SK-MEL-5 (cell line): ENCODE measurements at regions not wholly inside any gene's neighbourhood (a gene's known extent, or its start where the extent isn't known, plus 50 kb on each side); places are given as distances from the start of the nearest gene placed in this dataset.

Source experiments
- DNase-seq: peaks from one replicate; pipeline ENCODE4 v3.0.0-alpha.2; 2016; ENCODE audit warnings: low read depth, low spot score
- in situ Hi-C: cut with HindIII; loops from 2 replicates; pipeline ENCODE4 v1.10.0; 2016; ENCODE audit warnings: low sequenced_read_pairs, high pct_unique_total_duplicates, low pct_unique_long_range_greater_than_20kb

DNA sequence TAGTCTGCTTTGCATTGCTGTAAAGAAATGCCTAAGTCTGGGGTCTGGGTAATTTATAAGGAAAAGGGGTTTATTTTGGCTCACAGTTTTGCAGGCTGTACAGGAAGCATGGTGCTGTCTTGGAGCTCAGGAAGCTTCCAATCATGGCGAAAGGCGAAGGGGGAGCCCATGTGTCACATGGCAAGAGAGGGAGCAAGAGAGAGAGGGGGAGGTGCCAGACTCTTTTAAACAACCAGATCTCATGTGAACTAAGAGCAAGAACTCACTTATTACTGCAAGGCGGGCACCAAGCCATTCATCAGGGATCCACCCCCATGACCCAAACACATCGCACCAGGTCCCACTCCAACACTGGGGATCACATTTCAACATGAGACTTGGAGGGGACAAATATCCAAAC, 148.2 kb upstream of the HS3ST2 start:
- no peak for DNase-seq
- in situ Hi-C loops = no loop called here

DNA sequence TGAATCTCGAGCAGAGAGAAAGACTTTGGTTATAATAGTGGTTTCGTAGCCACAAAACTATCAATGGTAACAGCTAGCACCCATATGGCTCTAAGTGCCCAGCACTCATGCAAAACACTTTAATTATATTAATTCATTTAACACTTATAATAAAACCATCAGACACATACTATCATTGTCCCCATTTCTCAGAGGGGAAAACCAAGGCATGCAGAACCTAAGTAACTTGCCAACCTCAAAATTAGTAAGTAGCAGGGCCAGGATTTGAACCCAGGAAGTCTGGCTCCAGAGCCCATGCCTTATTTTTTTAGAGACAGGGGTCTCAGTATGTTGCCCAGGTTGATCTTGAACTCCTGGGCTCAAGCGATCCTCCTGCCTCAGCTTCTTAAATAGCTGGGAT, 145.6 kb upstream of the HS3ST2 start:
- in situ Hi-C loops = no loop called here
- no peak for DNase-seq

DNA sequence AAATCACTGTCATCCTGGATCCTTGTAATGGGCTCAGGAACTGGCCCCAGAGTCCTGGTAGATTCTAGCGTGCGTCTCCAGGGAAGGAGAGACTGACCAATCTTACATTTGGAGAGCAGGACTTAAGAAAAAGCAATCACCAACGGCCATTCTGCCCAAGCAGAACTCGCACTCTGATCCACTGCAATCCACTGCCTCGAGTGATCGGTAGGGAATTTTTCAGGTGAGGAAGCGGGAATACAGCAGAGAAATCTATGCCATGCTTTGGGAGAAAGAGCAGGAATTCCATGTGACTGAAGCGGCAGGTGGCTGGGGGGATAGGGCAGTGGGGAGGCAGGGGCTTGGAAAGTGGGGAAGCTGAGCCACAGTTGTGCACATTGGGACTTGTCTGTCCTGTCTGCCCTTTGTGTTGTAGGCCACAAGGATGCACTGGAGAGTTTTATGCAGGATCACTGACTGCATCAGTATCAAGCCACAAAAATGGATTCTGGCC, 143.9 kb upstream of the HS3ST2 start:
- in situ Hi-C loops = no loop called here
- DNase-seq = no peak

DNA sequence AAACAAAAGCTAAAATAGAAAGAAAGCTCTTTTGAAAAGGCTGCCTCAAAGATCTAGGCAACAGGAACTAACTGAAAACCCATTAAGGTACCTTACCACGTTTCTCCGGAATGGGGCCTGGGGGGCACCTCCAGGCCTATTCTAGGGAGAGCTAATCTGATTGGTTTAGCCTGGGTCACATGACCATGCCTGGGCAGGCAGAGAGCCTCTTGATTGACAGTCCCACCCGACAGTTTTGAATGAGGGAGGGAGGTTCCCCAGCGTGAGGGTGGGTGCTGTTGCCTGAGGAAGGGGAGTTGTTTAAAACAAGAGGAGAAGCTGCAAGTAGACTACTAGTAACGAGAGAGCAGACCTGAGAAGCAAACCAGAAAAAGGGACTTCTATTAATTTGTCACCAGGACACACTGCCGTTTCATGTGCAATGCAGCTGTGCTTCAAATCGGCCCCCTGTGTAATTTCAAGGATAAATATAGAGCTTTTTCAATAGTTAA, 143.4 kb upstream of the HS3ST2 start:
- in situ Hi-C loops = no loop called here
- DNase-seq = peak; percentile 47

DNA sequence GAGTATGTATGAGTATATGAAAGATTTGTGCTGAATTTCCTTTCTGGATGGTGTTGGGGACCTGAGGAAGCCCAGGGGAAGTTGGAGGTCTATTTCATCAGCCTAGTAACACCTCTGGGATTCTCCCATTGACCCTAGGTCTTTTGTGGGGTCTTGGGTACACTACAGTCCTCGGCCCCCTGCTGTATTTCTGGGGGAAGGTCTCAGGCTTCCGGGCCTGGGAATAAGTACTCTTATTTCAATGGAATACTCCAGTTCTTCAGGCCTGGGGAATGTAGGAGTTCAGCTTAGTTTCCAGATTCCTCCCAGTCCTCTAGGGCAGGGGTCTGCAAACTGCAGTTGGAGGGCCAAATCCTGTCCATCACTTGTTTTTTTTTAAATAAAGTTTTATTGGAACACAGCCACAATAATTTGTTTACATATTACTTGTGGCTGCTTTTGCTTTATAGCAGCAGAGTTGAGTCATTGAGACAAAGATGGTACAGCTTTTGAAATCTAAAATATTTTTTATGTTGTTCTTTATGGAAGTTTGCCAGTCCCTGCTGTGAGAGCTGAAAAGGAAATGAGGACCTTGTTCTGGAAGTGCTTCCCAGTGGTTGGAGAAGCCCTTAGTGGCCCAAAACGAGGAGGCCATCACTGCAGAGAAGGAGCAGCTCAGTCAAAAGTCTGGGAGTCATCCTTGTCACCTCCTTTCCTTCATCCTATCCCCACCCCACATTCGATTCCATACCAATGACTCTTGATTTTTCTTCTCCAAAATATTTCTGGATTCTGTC, 142.5 kb upstream of the HS3ST2 start:
- no peak for DNase-seq

DNA sequence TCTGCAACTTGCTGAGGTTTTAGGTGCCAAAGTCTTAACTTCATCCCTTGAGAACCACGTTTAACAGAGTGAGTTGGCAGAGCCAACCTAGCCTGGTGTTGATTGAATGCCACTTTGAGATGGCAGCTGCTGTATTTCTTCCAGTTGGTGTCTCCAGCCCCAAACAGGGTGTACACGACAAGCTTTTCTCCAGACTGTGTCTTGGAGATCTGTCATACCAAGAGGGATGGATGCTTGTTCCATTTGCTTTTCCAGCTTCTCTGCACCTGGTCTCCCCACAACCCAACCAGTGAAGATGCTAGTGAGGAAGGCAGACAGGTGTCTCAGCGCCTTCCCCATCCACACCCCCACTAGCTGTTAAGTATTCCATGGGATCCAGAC, 141.1 kb upstream of the HS3ST2 start:
- DNase-seq = no peak
- in situ Hi-C loops = no loop called here

More for the DNA sequence above, 142.5 kb upstream of the HS3ST2 start:
- in situ Hi-C loops = no loop called here

DNA sequence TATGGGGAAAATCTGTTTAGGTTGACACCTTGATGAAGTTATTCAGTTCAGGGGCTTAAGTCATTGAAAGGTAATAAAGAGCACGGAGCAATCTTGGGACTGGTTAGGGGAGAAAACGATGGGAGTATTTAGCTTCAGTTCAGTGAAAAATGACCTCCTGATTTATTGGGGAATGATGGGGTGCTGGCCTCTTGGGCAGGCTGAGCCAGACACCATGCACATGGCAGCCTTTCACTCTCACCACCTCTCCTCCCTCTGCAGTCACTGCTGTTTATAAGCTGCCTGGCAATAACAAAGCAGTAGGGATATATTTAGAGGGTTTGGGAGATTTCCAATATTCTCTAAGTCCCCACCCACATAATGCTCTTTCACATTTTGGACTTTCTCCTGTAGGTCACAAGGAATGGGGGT, 140.5 kb upstream of the HS3ST2 start:
- no peak for DNase-seq
- in situ Hi-C loops = no loop called here

DNA sequence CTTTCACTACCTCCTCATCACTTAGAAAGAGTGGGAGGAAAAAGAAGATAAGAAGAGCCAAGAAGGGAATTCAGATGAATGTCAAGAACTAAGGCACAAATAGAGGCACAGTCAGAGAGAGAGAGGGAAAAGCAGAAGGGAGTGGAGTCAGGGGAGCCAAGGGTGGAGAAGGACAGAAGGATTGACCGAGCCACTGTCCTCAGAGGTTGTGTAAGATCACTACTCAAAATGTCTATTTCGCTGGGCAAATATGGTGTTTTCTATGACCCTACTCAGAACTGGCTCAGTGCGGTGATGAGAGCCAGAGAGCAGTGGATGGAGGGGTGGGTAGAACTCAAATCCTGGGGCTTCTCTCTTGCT, 139.2 kb upstream of the HS3ST2 start:
- no peak for DNase-seq
- in situ Hi-C loops = no loop called here

DNA sequence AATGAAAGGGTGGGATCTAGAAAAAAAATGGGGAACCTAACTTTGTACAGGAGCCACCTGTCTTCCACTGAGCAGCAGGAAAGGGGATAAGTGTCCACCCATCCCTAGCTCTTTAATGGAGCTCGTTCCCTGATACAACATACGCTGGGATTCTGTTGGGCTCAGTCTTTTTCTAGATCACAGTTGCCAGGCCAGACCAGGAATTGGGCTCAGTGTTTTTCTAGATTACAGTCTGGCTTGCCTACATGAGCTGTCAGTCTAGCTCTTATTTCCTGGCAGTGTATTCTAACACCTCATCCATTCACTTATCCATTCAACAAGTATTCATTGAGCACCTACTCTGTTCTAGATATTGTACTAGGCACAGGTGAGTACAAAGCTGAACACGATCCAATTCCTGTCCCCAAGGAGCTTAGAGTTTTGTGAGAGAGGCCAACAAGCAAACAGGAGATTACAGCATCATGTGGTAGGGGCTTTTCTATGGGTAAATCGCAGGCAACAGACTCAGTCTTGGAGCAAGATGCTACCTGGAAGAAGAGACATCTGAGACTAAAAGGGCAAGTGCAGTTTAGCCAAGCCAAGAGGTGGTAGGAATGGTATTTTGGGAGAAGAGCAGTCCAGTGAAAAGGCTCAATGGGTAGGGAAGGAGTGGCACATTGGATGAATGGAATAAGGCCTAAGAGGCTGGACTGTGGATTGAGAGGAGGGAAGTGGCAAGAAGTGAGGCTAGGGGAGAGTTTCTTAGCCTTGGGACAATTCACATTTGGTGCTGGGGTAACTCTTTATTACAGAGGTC, 138.0 kb upstream of the HS3ST2 start:
- in situ Hi-C loops = no loop called here
- no peak for DNase-seq

DNA sequence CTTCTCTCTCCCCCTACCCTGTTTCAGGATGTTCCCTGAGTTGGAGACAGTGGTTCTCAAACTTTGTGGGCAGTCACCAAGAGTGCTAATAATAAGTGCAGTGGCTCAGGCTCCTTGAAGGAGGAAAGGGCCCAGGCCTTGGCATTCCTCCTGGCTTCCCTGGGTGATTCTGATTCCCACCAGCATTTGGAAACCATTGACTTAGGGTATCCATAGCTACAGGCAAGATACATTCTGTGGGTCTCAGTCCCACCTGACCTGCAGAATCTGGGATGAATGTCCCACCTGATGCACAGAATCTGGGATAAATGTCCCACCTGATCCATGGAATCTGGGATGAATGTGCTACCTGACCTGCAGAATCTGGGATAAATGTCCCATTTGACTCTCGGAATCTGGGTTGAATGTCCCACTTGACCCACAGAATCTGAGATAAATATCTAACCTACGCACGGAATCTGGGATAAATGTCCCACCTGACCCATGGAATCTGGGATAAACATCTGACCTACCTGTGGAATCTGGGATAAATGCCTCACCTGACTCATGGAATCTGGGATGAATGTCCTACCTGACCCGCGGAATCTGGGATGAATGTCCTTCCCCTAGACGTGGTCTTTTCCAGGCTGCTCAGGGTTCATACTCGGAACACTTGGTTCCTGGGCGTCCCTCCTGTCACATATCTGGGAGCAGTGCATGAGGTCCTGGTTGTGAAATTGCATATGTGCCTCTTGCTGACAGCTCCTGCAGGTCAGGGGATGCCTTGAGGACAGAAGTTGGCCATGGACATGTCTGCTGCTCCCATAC, 136.7 kb upstream of the HS3ST2 start:
- DNase-seq = no peak
- in situ Hi-C loops = no loop called here

DNA sequence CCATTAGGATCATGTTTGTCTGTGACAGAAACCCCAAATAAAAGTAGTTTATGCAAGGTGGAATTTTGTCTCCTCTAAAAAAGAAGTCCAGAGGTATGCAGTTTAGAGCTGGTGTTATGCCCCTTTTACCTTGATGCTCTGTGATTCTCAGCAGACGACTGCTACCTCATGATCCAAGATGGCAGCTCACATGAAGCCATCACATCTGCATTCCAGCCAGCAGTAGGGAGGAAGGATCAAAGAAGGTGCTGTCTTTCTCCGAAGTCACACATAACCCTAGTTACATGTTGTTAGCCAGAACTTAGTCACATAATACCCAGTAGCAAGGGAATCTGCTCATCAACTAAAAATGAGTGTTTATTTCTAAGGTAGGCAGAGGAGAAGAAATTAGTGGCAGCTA, 135.7 kb upstream of the HS3ST2 start:
- DNase-seq = no peak
- in situ Hi-C loops = no loop called here

DNA sequence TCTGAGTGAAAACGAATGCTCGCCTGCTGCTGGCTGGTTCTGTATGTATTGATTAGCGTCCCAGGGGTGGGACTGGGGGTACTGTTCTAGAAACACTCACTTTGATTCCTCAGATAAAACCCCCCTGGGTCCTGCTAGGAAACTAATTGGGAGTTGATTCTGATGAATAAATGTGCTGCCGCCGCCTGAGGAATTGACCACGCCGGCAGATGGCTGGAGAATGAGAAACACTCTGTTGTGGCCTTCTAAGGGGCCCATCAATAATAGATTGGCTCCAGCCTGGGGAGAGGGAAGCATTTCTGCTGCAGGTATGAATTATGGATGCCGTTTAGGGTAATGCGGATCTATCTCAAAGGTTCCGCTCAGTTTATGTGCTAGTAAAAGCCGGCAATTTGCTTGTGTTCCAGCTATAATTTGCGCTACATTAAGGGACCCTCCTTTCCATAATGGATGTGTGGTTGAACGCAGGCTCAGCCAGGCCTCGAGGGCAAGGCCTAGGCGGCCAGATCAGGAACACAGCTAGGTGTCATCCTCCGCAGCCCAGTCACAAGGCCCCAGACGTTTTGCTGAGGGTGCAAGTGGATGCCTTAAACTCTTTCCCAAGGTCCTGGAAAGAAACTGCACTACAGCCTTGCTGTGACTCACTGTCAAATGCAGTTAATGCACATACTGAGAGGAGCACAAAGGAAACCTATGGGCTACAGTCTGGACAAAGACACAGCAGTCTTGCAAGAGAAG, 132.2 kb upstream of the HS3ST2 start:
- DNase-seq = peak; percentile 43
- in situ Hi-C loops = no loop called here

DNA sequence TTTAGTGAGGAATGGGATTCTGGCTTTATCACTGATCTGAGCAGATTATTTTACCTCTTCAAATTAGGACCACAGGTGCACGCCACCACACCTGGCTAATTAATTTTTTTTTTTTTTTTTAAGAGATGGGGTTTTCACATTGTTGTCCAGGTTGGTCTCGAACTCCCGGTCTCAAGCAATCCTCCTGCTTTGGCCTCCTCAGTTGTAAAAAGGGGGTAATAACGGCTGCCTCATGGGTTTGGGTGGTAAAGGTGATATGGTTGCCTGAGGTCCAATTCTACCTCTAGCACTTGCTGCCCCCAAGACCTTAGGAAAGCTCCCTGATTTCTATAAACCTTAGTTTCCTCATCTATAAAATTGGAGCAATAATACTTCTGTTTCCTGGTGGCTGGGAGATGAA, 130.7 kb upstream of the HS3ST2 start:
- no peak for DNase-seq
- in situ Hi-C loops = no loop called here

DNA sequence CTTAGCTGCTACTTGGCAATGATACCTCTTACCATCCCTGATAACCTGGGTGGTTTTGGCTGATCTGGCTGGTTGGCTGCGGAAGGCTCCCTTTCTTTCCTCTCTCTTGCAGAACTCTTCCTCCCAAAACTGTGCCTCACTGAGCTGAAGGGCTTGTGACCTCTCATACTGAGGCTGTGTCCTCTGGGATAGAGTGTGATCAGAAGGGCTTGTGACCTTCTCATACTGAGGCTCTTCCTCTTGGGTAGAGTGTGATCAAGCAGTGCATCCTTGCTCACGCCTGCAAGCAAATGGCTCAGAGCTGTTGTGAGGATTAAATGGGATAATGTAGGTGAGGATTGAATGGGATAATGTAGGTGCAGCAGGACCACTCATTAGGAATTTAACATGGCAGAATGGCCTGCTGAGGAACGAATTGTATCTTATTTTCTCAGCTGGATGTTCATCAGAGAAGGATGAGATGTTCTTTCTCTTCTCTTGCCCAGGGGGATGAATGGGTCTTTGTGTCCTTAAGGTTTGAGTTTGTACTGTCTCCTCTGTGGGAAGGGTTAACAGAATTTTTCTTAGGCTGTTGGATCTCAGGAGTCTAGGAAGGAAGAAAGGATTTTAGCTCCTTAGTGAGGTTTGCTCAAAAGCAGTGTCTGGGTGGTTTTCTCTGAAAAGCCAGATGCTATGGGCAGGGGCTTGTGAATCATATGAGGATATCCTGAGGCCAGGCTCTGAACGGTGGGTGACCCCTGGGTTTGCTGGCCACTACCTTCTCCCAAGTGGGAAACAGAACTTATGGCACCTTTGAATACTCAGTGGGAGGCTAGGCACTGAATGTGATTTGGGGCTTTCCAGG, 130.0 kb upstream of the HS3ST2 start:
- in situ Hi-C loops = no loop called here

DNA sequence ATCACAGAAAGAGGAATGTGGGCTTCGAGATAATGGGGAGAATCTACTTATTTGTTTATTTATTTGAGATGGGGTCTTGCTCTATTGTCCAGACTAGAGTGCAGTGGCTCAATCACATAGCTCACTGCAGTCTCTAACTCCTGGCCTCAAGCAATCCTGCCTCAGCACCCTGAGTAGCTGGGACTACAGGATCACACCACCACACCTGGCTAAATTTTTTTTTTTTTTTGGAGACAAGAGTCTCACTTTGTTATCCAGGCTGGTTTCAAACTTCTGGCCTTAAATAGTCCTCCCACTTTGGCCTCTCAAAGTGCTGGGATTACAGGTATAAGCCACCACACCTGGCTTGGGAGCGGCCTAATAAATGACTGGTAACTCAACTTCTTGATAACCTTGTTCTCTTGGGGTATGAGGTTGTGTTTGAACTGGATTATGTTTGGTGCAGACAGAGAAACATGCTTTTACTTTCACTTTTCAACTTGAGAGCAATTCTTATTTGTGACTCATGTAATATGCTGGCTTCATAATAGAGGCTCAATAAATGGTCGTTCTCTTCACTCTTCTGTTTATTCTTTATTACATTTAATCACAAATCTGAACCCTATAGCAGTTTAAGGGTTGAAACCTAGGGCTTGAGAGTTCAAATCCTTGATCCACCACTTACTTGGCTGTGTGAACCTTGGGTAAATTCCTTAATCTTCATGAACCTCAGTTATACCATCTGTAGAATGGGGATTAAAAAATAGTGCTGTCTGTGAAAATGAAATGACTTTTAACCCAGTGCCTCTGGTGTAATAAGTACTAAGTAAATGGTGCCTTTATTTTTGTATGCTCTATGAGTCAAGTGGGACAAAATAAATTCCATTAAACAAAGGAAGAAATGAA, 129.1 kb upstream of the HS3ST2 start:
- DNase-seq = no peak
- in situ Hi-C loops = no loop called here

More for the DNA sequence above, 130.0 kb upstream of the HS3ST2 start:
- peak; percentile 32 for DNase-seq

DNA sequence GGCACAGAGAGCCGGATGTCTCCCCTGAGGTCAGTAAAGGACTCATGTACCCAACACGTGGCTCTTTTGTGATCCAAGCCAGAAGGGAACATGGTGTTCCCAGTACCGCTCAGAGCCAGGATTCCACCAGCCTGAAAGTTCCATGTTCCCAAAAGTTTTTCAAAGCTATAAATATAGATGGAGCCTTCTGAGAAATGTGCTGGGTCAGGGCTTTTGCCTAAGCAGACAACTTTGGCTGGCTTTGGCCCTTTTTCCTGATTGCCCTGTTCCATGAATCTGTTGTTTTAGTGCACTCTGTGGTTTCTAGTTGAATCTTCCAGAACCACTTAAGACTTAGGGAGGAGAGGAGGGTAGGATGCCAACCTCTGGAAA, 128.5 kb upstream of the HS3ST2 start:
- peak; percentile 47 for DNase-seq
- in situ Hi-C loops = no loop called here
